ENCODE measurements at regions not wholly inside any gene's neighbourhood (a gene's known extent, or its start where the extent isn't known, plus 50 kb on each side); places are given as distances from the start of the nearest gene placed in this dataset.

DNA sequence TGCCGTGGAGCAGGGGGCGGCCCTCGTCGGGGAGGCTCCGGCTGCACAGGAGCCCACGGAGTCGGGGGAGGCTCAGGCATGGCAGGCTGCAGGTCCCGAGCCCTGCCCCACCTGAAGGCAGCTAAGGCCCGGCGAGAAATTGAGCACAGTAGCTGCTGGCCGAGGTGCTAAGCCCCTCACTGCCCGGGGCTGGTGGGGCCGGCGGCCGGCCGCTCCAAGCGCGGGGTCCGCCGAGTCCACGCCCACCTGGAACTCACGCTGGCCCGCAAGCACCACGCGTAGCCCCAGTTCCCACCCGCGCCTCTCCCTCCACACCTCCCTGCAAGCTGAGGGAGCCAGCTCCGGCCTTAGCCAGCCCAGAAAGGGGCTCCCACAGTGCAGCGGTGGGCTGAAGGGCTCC, 589.4 kb downstream of the PPP4R3C start:
- no peak for DNase-seq (ENCODE audit: low read depth)
- TF ChIP-seq, protein P1, sequence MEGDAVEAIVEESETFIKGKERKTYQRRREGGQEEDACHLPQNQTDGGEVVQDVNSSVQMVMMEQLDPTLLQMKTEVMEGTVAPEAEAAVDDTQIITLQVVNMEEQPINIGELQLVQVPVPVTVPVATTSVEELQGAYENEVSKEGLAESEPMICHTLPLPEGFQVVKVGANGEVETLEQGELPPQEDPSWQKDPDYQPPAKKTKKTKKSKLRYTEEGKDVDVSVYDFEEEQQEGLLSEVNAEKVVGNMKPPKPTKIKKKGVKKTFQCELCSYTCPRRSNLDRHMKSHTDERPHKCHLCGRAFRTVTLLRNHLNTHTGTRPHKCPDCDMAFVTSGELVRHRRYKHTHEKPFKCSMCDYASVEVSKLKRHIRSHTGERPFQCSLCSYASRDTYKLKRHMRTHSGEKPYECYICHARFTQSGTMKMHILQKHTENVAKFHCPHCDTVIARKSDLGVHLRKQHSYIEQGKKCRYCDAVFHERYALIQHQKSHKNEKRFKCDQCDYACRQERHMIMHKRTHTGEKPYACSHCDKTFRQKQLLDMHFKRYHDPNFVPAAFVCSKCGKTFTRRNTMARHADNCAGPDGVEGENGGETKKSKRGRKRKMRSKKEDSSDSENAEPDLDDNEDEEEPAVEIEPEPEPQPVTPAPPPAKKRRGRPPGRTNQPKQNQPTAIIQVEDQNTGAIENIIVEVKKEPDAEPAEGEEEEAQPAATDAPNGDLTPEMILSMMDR (IDR thresholded peaks at IDR 0.05; ENCODE audit: control insufficient read depth, insufficient read depth, low read depth, low read length, missing control alignments), result no peak
- H3K4me3 ChIP-seq (ENCODE audit: control insufficient read depth, low read depth, low read length), result no peak overlapping the region

DNA sequence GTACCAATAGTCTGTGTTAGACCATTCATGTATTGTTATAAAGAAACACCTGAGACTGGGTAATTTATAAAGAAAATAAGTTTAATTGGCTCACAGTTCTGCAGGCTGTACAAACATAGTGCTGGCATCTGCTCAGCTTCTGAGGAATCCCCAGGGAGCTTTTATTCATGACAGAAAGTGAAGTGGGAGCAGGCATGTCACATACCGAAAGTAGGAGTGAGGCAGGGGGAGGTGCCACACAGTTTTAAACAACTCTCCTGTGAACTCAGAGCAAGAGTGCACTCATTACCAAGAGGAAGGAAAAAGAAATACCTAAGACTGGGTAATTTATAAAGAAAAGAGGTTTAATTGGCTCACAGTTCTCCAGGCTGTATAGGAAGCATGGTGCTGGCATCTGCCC, 591.2 kb downstream of the PPP4R3C start:
- H3K4me3 ChIP-seq (ENCODE audit: control insufficient read depth, low read depth, low read length), result no peak overlapping the region
- no peak for DNase-seq (ENCODE audit: low read depth)
- TF ChIP-seq, protein P1 (IDR thresholded peaks at IDR 0.05; ENCODE audit: control insufficient read depth, insufficient read depth, low read depth, low read length, missing control alignments), result no peak

DNA sequence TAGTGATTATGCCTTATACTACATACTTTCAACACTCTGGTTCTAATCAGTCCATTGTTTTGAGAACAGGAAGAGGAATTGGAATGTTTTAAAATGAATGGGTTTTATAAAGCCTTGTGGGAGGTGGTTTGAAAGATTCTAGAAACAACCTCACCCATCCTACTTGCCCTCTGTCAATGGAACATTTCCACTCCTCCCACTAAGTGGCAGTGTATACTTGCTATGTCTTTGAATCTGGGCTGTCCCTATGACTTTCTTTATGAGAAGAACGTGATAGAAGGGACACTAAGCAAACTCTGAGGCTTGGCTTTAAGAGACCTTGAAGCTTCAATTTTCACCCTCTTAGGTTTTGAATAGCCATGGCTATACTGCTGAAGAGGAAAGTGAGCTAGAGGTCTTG, 611.2 kb downstream of the PPP4R3C start:
- H3K4me3 ChIP-seq (ENCODE audit: control insufficient read depth, low read depth, low read length), result no peak overlapping the region

DNA sequence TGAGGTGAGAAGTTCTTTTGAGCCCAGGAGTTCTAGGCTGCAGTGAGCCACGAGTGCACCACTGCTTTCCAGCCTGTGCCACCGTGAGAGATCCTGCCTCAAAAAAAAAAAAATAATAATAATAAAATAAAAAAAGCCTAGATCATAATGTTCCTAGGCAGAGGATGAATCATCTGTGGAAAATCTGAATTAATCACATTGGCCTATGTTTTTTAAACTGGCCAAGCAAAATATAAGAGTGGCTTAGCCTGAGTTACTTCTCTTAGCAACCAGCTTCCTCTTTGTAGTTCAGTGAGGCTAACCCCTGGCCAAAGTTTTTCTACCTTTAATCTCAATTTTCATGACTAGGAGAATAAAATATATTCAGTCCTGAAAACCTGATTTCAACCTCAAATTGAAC, 614.6 kb downstream of the PPP4R3C start:
- H3K4me3 ChIP-seq (ENCODE audit: control insufficient read depth, low read depth, low read length), result no peak overlapping the region
- DNase-seq (ENCODE audit: low read depth), result no peak
- TF ChIP-seq, protein P1 (IDR thresholded peaks at IDR 0.05; ENCODE audit: control insufficient read depth, insufficient read depth, low read depth, low read length, missing control alignments), result no peak

More for the DNA sequence above, 611.2 kb downstream of the PPP4R3C start:
- no peak for DNase-seq (ENCODE audit: low read depth)
- TF ChIP-seq, protein P1 (IDR thresholded peaks at IDR 0.05; ENCODE audit: control insufficient read depth, insufficient read depth, low read depth, low read length, missing control alignments), result no peak

DNA sequence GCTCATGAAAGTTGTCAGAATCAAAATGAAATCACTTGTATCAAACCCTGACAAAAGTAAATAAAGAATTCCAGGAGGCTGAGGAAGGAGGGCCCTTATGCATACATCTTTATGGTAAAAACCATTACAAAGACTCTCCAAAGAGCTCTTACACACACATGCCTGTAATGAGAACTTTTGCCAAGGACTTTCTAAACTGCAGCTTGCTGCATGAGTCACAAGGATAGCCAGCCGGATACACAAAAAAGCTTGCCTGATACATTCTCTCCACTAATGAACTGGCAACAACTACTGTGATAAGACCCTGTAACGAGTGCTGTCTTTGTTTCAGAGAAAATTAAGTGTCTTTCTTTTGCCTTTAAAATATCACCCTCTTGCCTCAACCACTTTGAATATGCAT, 618.1 kb downstream of the PPP4R3C start:
- DNase-seq (ENCODE audit: low read depth), result no peak
- TF ChIP-seq, protein P1 (IDR thresholded peaks at IDR 0.05; ENCODE audit: control insufficient read depth, insufficient read depth, low read depth, low read length, missing control alignments), result no peak
- H3K4me3 ChIP-seq (ENCODE audit: control insufficient read depth, low read depth, low read length), result no peak overlapping the region

DNA sequence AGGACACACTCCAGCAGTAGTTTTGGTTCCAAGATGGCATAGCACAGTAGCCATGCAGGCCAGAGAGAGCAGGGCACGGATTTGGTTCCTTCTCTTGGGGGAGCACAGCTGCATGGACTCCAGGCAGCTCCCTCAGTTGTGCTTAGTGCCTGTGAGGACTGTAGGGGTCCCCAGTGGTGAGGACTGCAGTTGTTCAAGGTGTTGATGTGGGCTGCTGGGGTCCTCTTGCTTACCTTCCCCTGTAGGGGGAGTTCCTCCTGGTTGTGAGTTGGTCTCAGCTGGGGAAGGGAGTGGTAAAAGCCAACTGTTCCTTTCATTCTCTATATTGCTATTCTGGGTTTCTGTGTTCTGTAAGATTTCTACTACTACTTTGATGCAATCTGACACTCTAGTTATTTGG, 606.5 kb downstream of the MAGEB5 start:
- TF ChIP-seq, protein P1 (IDR thresholded peaks at IDR 0.05; ENCODE audit: control insufficient read depth, insufficient read depth, low read depth, low read length, missing control alignments), result no peak
- no peak overlapping the region for H3K4me3 ChIP-seq (ENCODE audit: control insufficient read depth, low read depth, low read length)
- no peak for DNase-seq (ENCODE audit: low read depth)

DNA sequence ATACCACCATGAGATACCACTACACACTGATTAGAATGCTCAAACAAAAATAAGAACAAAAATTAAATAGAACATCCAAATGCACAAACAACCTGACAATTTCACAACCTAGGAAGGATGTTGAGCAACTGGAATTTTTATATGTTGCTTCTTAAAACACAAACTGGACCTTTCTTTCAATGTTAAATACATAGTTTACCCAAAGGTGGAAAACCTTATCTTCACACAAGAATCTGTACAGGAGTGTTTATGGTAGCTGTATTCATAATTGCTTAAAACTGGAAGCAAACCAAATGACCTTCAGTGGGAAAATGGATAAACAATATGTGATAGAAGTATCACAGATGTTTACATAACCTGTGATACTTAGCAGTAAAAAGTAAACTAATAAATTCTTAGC, 573.8 kb downstream of the MAGEB5 start:
- no peak for DNase-seq (ENCODE audit: low read depth)
- TF ChIP-seq, protein P1 (IDR thresholded peaks at IDR 0.05; ENCODE audit: control insufficient read depth, insufficient read depth, low read depth, low read length, missing control alignments), result no peak

More for the DNA sequence above, 573.8 kb downstream of the MAGEB5 start:
- no peak overlapping the region for H3K4me3 ChIP-seq (ENCODE audit: control insufficient read depth, low read depth, low read length)
